PFSK-1 (cell line): ENCODE measurements at regions not wholly inside any gene's neighbourhood (a gene's known extent, or its start where the extent isn't known, plus 50 kb on each side); places are given as distances from the start of the nearest gene placed in this dataset.

ENCODE experiments used
- POLR2AphosphoS5 ChIP-seq: IDR thresholded peaks from 2 replicates; pipeline ENCODE4 v1.6.1; 2012; ENCODE audit warnings: low read depth, mild to moderate bottlenecking, control low read depth, low read length, moderate library complexity
- SIN3A ChIP-seq: IDR thresholded peaks from 2 replicates; pipeline ENCODE4 v1.6.1; 2012; ENCODE audit warnings: mild to moderate bottlenecking, low read length, moderate library complexity, borderline replicate concordance; ENCODE audit not compliant: insufficient read depth
- TF ChIP-seq, protein P1 (sequence below), 2 experiments: IDR thresholded peaks; 2 replicates each; pipeline versions ENCODE4 v1.6.1 to v1.8.0; 2011 to 2012; ENCODE audit warnings: low read depth in 2 of 2, low read length in 2 of 2, control low read depth in 1 of 2, inconsistent platforms in 1 of 2, mild to moderate bottlenecking in 1 of 2, moderate library complexity in 1 of 2; ENCODE audit not compliant: insufficient read depth in 1 of 2

GRCh38 chr2:172214252-172214651 is 111.6 kb upstream of the DLX2 start:
- TF ChIP-seq SIN3A (no peak), POLR2AphosphoS5 (no peak)
- TF ChIP-seq, protein P1, sequence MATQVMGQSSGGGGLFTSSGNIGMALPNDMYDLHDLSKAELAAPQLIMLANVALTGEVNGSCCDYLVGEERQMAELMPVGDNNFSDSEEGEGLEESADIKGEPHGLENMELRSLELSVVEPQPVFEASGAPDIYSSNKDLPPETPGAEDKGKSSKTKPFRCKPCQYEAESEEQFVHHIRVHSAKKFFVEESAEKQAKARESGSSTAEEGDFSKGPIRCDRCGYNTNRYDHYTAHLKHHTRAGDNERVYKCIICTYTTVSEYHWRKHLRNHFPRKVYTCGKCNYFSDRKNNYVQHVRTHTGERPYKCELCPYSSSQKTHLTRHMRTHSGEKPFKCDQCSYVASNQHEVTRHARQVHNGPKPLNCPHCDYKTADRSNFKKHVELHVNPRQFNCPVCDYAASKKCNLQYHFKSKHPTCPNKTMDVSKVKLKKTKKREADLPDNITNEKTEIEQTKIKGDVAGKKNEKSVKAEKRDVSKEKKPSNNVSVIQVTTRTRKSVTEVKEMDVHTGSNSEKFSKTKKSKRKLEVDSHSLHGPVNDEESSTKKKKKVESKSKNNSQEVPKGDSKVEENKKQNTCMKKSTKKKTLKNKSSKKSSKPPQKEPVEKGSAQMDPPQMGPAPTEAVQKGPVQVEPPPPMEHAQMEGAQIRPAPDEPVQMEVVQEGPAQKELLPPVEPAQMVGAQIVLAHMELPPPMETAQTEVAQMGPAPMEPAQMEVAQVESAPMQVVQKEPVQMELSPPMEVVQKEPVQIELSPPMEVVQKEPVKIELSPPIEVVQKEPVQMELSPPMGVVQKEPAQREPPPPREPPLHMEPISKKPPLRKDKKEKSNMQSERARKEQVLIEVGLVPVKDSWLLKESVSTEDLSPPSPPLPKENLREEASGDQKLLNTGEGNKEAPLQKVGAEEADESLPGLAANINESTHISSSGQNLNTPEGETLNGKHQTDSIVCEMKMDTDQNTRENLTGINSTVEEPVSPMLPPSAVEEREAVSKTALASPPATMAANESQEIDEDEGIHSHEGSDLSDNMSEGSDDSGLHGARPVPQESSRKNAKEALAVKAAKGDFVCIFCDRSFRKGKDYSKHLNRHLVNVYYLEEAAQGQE (IDR thresholded peaks at IDR 0.05; ENCODE audit: insufficient read depth in 1 of 2, low read depth in 2 of 2, low read length in 2 of 2) = no peak
